Suprapubic skin (tissue), 4 donors: ENCODE measurements at regions not wholly inside any gene's neighbourhood (a gene's known extent, or its start where the extent isn't known, plus 50 kb on each side); places are given as distances from the start of the nearest gene placed in this dataset.

Experiments used
- POLR2A ChIP-seq, 2 donors: fragments of 450-650 bp; IDR thresholded peaks; one replicate each; pipeline ENCODE4 v1.6.1; 2017; ENCODE audit warnings: antibody characterized with exemption in 2 of 2, mild to moderate bottlenecking in 2 of 2, moderate library complexity in 2 of 2
- POLR2AphosphoS5 ChIP-seq, 3 donors: sonication (generic); formaldehyde crosslinking; IDR thresholded peaks; one replicate each; pipeline ENCODE4 v1.6.1; 2017; ENCODE audit warnings: antibody characterized with exemption in 3 of 3
- TF ChIP-seq, protein P1 (sequence below), 2 donors: fragments of 200-600 bp in 1 of 2; fragments of 450-650 bp in 1 of 2; sonication (generic) in 1 of 2; IDR thresholded peaks; one replicate each; pipeline ENCODE4 v1.5.1; 2016 to 2019; ENCODE audit warnings: antibody characterized with exemption in 2 of 2, mild to moderate bottlenecking in 1 of 2, moderate library complexity in 1 of 2

DNA sequence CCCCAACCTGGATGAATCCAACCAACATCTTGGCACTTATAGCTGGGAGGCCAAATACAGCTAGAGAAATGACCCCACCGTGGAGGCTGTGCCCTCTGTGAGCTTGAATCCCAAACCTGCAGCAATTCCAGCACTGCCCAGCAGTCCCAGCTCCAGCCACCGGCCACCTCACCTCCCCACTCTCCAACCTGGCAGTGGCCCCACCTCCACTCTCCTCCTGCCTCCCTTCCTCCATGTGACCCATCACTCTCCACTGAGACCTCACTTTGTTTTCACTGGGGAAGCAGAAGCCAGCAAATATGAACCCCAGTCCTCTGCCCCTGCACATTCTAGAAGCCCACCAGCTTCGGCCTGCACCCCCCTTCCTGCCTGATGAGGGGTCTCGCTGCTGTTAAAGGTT lies 79.7 kb upstream of the LINGO1 start:
- no peak for TF ChIP-seq POLR2A (IDR thresholded peaks at IDR 0.05)
- TF ChIP-seq, protein P1, sequence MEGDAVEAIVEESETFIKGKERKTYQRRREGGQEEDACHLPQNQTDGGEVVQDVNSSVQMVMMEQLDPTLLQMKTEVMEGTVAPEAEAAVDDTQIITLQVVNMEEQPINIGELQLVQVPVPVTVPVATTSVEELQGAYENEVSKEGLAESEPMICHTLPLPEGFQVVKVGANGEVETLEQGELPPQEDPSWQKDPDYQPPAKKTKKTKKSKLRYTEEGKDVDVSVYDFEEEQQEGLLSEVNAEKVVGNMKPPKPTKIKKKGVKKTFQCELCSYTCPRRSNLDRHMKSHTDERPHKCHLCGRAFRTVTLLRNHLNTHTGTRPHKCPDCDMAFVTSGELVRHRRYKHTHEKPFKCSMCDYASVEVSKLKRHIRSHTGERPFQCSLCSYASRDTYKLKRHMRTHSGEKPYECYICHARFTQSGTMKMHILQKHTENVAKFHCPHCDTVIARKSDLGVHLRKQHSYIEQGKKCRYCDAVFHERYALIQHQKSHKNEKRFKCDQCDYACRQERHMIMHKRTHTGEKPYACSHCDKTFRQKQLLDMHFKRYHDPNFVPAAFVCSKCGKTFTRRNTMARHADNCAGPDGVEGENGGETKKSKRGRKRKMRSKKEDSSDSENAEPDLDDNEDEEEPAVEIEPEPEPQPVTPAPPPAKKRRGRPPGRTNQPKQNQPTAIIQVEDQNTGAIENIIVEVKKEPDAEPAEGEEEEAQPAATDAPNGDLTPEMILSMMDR (IDR thresholded peaks at IDR 0.05) = no peak
- no peak for TF ChIP-seq POLR2AphosphoS5 (IDR thresholded peaks at IDR 0.05)
